SJSA1 (cell line): ENCODE measurements at regions not wholly inside any gene's neighbourhood (a gene's known extent, or its start where the extent isn't known, plus 50 kb on each side); places are given as distances from the start of the nearest gene placed in this dataset.

Experiments used
- DNase-seq, 2 experiments: peaks; one replicate each; pipeline ENCODE4 v3.0.0-alpha.2; 2015 to 2020; ENCODE audit warnings: low spot score in 2 of 2, low read depth in 1 of 2
- H3K27ac ChIP-seq: fragments of 250-450 bp; sonication (Bioruptor Pico); 2 replicates; pipeline ENCODE4 v1.5.1; 2020; ENCODE audit warnings: mild to moderate bottlenecking, moderate library complexity
- H3K27me3 ChIP-seq: fragments of 250-450 bp; sonication (Bioruptor Pico); replicated peaks from 2 replicates; pipeline ENCODE4 v1.5.1; 2020; ENCODE audit warnings: mild to moderate bottlenecking, moderate library complexity
- H3K36me3 ChIP-seq: fragments of 250-450 bp; sonication (Bioruptor Pico); 2 replicates; pipeline ENCODE4 v1.5.1; 2020; ENCODE audit warnings: mild to moderate bottlenecking
- H3K4me1 ChIP-seq: fragments of 250-450 bp; sonication (Bioruptor Pico); replicated peaks from 2 replicates; pipeline ENCODE4 v1.6.1; 2021; ENCODE audit warnings: mild to moderate bottlenecking
- H3K4me3 ChIP-seq: fragments of 250-450 bp; sonication (Bioruptor Pico); 2 replicates; pipeline ENCODE4 v1.5.1; 2020; ENCODE audit warnings: mild to moderate bottlenecking
- H3K9me3 ChIP-seq: fragments of 250-450 bp; sonication (Bioruptor Pico); replicated peaks from 2 replicates; pipeline ENCODE4 v1.5.1; 2020; ENCODE audit warnings: mild to moderate bottlenecking

DNA sequence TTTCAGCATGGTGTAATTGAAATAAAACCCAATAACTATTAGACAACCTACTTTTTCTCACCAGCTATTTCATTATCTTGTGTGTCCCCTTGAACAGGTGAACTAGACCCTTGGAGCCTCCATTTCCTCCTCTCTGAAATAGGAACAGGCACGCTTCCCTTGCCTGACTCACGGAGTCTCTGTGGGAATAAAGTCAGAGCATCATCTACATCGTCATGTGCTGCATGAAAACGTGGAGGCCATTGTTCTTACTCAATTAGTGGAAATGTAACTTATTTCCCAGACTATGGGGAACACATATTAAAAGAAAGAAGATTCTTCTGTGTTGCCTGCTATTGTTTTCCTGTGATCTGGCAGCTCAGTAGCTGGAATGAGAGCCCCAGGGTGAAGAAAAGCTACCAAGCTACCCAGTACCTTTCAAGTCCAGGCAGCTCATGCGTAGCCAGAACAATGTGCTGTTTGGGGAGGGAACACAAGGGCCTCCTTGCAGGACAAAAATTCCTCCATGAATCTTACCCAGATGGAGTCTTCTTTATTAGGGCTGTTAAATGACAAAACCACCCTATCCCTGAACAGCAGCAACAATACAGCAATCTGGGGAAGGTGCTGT is 59.8 kb downstream of the SOX11 start:
- peaks cover 9% of the 10 kb centered on the region; the same call in 1 of the 2 replicates for H3K9me3 ChIP-seq
- H3K4me3 ChIP-seq = no peak overlapping the region
- no peak for DNase-seq
- H3K27ac ChIP-seq = no peak overlapping the region
- no peaks in the 10 kb centered on the region for H3K36me3 ChIP-seq
- no peaks in the 10 kb centered on the region for H3K4me1 ChIP-seq
- H3K27me3 ChIP-seq = no peaks in the 10 kb centered on the region

DNA sequence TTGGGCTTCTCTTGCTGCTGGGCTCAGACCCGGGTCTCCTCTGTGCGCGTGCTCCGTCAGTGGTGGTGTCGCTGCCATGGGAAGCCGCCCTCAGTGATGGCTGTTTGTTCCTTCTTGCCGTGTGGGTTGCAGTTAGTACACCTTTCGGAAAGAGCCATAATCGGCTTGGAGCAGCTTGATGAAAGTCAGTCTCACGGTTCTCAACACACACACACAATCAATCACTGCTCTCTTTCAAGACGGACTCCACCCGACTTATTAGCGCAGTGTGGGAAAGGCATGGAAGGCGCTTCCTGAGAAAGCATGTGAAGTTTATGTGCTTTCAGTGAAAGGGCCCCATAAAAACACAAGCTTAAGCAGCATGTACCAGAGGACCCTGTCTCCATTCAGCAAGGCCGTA is 64.1 kb downstream of the SOX11 start:
- Histone ChIP-seq H3K27me3 (no peaks in the 10 kb centered on the region), H3K4me3 (no peak overlapping the region), H3K27ac (no peak overlapping the region), H3K4me1 (no peaks in the 10 kb centered on the region), H3K9me3 (0 out of 2 replicates have a peak, but pooled peaks cover 6% of the 10 kb centered on the region), H3K36me3 (no peaks in the 10 kb centered on the region)
- no peak for DNase-seq

DNA sequence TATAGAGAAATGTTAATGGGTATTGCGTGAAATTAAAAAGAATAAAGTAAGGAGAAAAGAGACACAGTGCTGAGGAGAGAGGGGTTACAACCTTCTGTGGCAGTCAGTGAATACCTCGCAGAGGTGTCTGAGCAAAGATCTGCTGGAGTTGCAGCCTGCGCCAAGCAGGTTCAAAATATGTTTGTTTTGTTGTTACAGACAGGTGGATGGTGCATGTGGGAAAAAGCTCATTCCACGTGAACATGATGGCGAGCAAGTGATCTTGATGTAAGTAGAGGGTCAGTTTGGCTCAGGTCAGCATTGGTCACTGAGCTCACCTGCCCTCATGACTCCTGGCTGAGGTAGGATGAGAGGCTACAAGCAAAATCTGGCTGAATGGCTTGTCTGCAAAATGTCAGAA is 66.2 kb downstream of the SOX11 start:
- Histone ChIP-seq H3K36me3 (no peaks in the 10 kb centered on the region), H3K9me3 (0 out of 2 replicates have a peak, but pooled peaks cover 6% of the 10 kb centered on the region), H3K4me3 (no peak overlapping the region), H3K27ac (no peak overlapping the region), H3K4me1 (no peaks in the 10 kb centered on the region), H3K27me3 (no peaks in the 10 kb centered on the region)
- no peak for DNase-seq

DNA sequence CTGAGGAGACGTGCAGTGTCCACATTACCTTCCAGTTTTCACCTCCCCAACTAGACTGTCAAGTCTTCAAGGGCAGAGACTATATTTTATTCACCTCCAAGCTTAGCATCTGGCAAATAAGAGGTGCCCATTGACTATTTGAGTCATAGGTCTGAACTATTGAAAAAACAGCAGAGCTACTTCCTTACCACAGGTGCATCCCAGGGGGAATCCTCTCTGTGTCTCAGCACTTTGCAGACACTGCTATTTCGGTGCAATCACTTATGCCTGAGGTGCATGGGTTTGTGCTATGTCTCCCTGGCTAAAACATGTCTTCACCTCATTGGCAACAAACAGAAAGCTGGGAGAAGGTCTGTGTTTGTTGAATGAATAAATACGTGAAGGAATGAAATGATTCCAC is 67.8 kb downstream of the SOX11 start:
- Histone ChIP-seq H3K36me3 (no peaks in the 10 kb centered on the region), H3K27ac (no peak overlapping the region), H3K4me3 (no peak overlapping the region), H3K4me1 (no peaks in the 10 kb centered on the region), H3K27me3 (no peaks in the 10 kb centered on the region), H3K9me3 (0 out of 2 replicates have a peak, but pooled peaks cover 6% of the 10 kb centered on the region)
- DNase-seq = no peak

DNA sequence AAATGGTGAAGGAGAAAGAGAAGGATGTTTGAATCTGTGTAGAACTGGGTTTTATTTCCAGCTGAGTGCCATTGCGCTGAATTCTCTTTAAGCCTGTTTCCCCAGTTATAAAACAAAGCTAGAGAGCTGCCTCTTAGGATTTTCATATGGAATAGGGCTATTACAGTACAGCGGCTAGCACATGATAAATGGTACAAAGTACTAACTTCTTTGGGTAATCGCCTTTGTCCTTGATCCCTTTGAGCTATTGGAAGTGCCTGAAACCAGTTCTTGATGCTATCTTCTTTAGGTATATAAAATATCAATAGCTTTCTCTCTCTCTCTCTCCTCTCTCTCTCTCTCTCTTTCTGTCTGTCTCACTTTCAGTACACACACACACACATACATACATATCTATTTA is 71.3 kb downstream of the SOX11 start:
- Histone ChIP-seq H3K9me3 (peaks cover 6% of the 10 kb centered on the region; the same call in 1 of the 2 replicates), H3K27ac (no peak overlapping the region), H3K36me3 (no peaks in the 10 kb centered on the region)

DNA sequence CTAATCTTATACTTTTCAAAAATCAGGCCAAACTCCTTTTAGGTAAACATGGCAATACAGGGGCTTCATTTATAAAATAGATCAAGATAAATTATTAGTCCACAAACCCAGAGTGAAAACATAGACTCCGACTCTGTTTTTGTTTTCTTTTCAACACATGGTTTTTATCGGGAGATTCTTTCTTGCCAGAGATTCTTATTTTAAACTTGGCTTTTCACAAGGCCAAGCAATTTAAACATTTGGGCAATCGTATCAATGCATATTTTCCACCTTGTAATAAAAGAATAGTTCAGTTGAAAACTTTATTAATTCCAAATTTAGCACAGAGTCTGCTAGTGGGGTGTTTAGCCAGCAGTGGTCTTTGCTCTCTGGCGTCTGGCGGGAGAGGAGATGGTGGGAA is 71.9 kb downstream of the SOX11 start:
- peaks cover 6% of the 10 kb centered on the region; the same call in 1 of the 2 replicates for H3K9me3 ChIP-seq
- H3K4me3 ChIP-seq = no peak overlapping the region
- H3K36me3 ChIP-seq = no peaks in the 10 kb centered on the region
- no peak overlapping the region for H3K27ac ChIP-seq
- DNase-seq = no peak
- H3K4me1 ChIP-seq = no peaks in the 10 kb centered on the region
- H3K27me3 ChIP-seq = no peaks in the 10 kb centered on the region

More for the DNA sequence above, 71.3 kb downstream of the SOX11 start:
- H3K4me3 ChIP-seq = no peak overlapping the region
- H3K4me1 ChIP-seq = no peaks in the 10 kb centered on the region
- no peak for DNase-seq
- H3K27me3 ChIP-seq = no peaks in the 10 kb centered on the region

DNA sequence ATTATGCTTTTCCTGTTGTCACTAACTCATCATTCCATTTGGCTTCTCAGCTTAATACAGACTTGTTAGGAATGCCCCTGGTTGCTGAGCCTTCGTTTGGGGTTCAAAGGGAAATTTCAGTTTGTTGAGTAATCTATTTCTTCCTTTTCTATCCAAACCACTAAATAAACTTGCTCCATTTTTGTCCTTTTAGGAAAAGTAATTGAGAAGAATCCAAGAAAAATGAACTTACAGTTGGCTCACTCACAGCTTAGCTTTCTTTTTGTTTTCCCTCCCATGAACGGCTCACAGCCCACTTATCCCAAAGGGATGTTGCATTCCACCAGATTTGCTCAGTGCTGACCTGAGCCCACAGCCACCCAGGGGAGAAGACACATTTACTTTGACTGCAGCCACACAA is 73.9 kb downstream of the SOX11 start:
- H3K4me3 ChIP-seq = no peak overlapping the region
- H3K27me3 ChIP-seq = no peaks in the 10 kb centered on the region
- DNase-seq = no peak
- no peak overlapping the region for H3K27ac ChIP-seq
- no peaks in the 10 kb centered on the region for H3K4me1 ChIP-seq
- no peaks in the 10 kb centered on the region for H3K36me3 ChIP-seq
- H3K9me3 ChIP-seq = peaks cover 6% of the 10 kb centered on the region

DNA sequence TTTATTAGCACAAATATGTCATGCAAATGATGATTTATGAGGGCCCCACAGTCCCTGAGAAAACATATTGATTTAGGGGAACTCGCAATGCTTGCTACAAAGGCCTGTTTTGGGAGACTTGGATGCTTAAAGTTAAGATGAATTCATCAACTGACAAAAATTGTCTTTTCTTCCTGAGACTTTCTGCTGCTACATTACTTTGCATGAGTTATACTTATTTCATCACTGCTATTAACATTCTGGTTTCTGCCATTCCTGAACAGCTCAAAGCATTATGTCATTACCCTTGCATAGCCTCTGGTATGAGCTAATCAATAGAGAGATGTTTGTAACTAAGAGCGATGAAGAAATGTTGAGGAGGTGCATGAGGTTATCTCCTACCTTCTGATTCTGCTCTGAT is 74.4 kb downstream of the SOX11 start:
- Histone ChIP-seq H3K4me1 (no peaks in the 10 kb centered on the region), H3K36me3 (no peaks in the 10 kb centered on the region), H3K27me3 (no peaks in the 10 kb centered on the region), H3K9me3 (peaks cover 6% of the 10 kb centered on the region), H3K4me3 (no peak overlapping the region), H3K27ac (no peak overlapping the region)
- no peak for DNase-seq

DNA sequence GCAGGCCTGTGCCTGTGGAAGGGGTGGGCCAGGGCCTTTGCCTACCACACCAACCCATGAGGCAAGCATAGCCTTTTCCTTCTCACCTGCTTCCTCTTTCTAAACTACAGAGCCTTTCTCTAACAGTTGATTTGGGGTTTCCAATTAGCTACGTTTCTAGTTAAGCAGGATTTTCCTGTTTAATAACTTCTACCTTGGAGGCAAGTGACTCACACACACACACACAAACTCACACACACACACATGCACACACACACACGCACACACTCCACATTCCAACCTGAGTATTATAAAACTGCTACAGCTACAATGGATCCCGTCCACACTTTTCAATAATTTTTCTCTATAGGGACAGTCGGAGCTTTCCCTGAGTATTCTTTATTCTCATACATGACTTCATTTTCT is 84.9 kb downstream of the SOX11 start:
- Histone ChIP-seq H3K27me3 (no peaks in the 10 kb centered on the region), H3K9me3 (no peaks in the 10 kb centered on the region), H3K36me3 (no peaks in the 10 kb centered on the region), H3K4me1 (no peaks in the 10 kb centered on the region), H3K27ac (no peak overlapping the region), H3K4me3 (no peak overlapping the region)
- DNase-seq = no peak

DNA sequence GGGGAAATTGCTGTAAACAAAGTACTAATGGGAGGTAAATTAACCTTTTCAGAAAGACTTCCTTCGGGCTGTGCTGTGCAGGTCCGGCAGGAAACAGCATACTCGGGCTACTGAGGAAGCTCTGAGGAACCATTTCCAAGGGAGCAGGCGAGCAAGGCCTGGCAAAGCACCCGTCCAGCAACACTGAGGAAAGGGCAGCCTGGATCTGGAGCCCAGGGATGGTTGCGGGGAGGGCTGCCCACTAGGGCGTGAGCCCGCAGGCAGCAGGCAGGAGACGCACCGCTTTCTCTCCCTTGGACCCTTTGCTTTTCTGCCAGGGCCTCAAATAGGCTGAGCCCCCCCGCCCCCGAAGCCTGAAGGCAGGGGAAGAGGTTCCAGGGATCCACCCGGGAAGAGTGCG is 89.5 kb downstream of the SOX11 start:
- H3K27me3 ChIP-seq = no peaks in the 10 kb centered on the region
- DNase-seq = no peak
- H3K4me1 ChIP-seq = no peaks in the 10 kb centered on the region
- H3K36me3 ChIP-seq = no peaks in the 10 kb centered on the region
- H3K4me3 ChIP-seq = no peak overlapping the region
- H3K9me3 ChIP-seq = peaks cover 11% of the 10 kb centered on the region; the same call in 1 of the 2 replicates
- no peak overlapping the region for H3K27ac ChIP-seq

DNA sequence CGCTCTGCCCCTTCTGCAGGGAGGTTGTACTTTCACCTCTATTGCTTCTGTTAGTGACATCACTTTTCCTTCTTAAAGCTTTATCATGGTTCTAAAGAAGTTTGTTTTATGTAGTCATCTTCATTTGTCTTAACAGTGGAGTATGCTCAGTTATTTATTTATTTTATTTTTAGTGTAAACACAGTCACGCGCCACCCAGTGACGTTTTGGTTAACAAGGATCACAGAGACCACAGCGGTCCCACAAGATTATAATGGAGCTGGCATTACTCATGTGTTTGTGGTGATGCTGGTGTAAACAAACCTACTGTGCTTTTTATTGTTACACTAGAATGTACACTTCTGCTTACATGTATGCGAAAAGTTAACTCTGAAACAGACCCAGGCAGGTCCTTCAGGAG is 89.9 kb downstream of the SOX11 start:
- peaks cover 12% of the 10 kb centered on the region; the same call in 1 of the 2 replicates for H3K9me3 ChIP-seq
- no peaks in the 10 kb centered on the region for H3K4me1 ChIP-seq
- no peaks in the 10 kb centered on the region for H3K36me3 ChIP-seq
- no peaks in the 10 kb centered on the region for H3K27me3 ChIP-seq
- no peak overlapping the region for H3K27ac ChIP-seq
- no peak for DNase-seq
- no peak overlapping the region for H3K4me3 ChIP-seq

DNA sequence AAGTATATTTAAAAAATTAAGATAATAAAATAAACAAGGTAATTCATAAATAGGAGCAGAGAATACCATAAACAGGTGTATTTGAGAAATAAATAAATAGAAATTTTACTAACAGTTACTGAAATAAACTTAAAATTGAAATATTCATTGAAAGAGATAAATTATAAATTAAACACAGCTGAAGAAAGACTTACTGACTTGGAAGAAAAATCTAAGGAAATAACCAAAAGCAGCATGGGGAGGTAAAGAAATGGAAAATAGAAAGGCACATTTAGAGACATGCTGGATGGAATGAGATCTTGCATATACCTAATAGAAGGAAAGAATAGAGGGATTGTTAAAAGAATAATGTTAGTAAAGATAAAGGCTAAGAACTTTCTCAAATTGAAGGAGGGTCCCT is 96.3 kb downstream of the SOX11 start:
- DNase-seq = no peak
- H3K27ac ChIP-seq = no peak overlapping the region
- peaks cover 9% of the 10 kb centered on the region; the same call in 1 of the 2 replicates for H3K9me3 ChIP-seq
- H3K4me1 ChIP-seq = no peaks in the 10 kb centered on the region
- no peak overlapping the region for H3K4me3 ChIP-seq
- H3K36me3 ChIP-seq = no peaks in the 10 kb centered on the region
- H3K27me3 ChIP-seq = no peaks in the 10 kb centered on the region

DNA sequence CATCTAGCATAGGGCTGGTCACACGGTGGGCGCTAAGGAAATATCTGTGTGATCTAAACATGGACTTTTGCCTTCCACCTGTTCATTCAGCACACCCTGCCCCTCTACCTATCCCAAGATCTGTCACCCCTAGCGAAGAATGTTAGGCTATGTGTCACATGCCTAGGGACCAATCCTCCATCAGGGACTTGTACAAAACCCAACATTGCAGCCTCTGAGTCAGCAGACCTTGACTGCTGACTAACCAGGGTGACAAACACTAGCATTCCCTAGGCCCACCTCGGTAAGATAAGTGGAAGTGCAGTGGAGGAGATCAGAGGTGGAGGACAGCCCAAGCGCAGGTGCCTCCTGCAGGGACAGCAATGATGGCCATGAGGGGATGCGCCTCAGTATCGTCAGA is 99.2 kb downstream of the SOX11 start:
- Histone ChIP-seq H3K9me3 (peaks cover 8% of the 10 kb centered on the region; the same call in 1 of the 2 replicates), H3K4me1 (no peaks in the 10 kb centered on the region), H3K27ac (no peak overlapping the region), H3K36me3 (no peaks in the 10 kb centered on the region), H3K27me3 (no peaks in the 10 kb centered on the region), H3K4me3 (no peak overlapping the region)
- no peak for DNase-seq

DNA sequence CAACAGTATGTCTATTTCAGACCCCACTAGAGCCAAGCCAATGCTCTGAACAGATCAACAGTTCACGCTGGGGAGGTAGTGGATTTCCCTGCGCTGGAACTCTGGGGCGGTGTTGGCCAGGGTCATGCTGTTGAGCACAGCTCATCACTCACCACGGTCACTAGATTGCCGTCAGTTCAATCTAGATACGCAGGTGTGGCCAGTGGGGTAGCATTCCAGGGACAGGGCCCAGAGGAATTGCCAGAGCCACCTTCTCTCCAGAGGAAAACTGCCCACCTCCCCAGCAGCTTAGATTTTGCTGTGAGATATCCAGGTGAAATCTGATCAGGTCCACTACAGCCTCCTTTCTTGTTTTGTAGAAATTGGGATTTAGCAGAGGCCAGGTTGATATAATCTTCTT is 101.8 kb downstream of the SOX11 start:
- Histone ChIP-seq H3K4me1 (no peaks in the 10 kb centered on the region), H3K27me3 (no peaks in the 10 kb centered on the region), H3K4me3 (no peak overlapping the region), H3K36me3 (no peaks in the 10 kb centered on the region), H3K27ac (no peak overlapping the region), H3K9me3 (peaks cover 5% of the 10 kb centered on the region; the same call in 1 of the 2 replicates)
- no peak for DNase-seq

DNA sequence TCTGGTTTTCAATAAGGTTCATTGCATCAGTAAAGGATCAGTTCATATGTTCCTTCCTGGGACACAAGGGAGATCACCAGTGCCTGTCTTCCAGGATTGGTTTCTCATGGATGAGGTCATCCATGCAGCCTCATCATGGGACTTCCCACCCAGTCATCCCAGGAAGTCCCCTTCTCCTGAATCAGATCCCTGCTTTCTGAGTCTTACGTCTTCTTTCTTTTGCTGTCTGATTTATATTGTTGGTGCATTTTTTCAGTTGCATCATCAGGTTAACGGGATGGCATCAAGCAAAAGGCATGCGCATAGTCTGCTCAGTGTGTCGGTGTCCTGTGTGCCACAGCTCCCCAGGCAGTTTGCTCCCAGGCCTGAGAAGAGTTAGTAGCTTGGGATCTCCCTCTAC is 105.9 kb downstream of the SOX11 start:
- Histone ChIP-seq H3K36me3 (no peaks in the 10 kb centered on the region), H3K4me3 (no peak overlapping the region), H3K27ac (no peak overlapping the region), H3K4me1 (no peaks in the 10 kb centered on the region), H3K9me3 (peaks cover 8% of the 10 kb centered on the region; the same call in 1 of the 2 replicates), H3K27me3 (no peaks in the 10 kb centered on the region)
- no peak for DNase-seq
